Colonic mucosa (tissue), 4 donors: ENCODE measurements at regions not wholly inside any gene's neighbourhood (a gene's known extent, or its start where the extent isn't known, plus 50 kb on each side); places are given as distances from the start of the nearest gene placed in this dataset.

Experiments
- DNase-seq: peaks from one replicate; pipeline ENCODE4 v3.0.0-alpha.2; 2020
- H3K27ac ChIP-seq: fragments of 200-600 bp; one replicate; pipeline ENCODE4 v1.8.0; 2021
- H3K27me3 ChIP-seq: fragments of 200-600 bp; one replicate; pipeline ENCODE4 v1.8.0; 2021
- H3K36me3 ChIP-seq: fragments of 200-600 bp; one replicate; pipeline ENCODE4 v1.8.0; 2021
- H3K4me1 ChIP-seq: fragments of 200-600 bp; one replicate; pipeline ENCODE4 v1.8.0; 2021; ENCODE audit warnings: mild to moderate bottlenecking
- H3K4me3 ChIP-seq: fragments of 200-600 bp; one replicate; pipeline ENCODE4 v1.8.0; 2021
- H3K9ac ChIP-seq, 2 donors: one replicate each; pipeline ENCODE4 v1.7.0; 2013; ENCODE audit warnings: control low read depth in 2 of 2, low read depth in 2 of 2, low read length in 2 of 2
- H3K9me3 ChIP-seq: fragments of 200-600 bp; one replicate; pipeline ENCODE4 v1.8.0; 2021
- intact Hi-C: fragments of 100-400 bp; cut with DNase I; formaldehyde crosslinking; loops from one replicate; pipeline ENCODE4 v1.14.1; 2022
- TF ChIP-seq, protein P1 (sequence below): fragments of 200-600 bp; IDR thresholded peaks from one replicate; pipeline ENCODE4 v1.8.0; 2022; ENCODE audit warnings: antibody characterized with exemption, mild to moderate bottlenecking
- donor health status: healthy.
- donor health status: DM: no; HTN: no; CAD: no.
- donor health status: DM: no; HTN: no; CAD: no.

- H3K27me3 ChIP-seq: no peaks in the 10 kb centered on the region
- DNase-seq: no peak
- no peak overlapping the region for H3K9ac ChIP-seq
- no peaks in the 10 kb centered on the region for H3K4me1 ChIP-seq
- H3K27ac ChIP-seq: no peak overlapping the region
- H3K9me3 ChIP-seq: no peaks in the 10 kb centered on the region
- TF ChIP-seq, protein P1, sequence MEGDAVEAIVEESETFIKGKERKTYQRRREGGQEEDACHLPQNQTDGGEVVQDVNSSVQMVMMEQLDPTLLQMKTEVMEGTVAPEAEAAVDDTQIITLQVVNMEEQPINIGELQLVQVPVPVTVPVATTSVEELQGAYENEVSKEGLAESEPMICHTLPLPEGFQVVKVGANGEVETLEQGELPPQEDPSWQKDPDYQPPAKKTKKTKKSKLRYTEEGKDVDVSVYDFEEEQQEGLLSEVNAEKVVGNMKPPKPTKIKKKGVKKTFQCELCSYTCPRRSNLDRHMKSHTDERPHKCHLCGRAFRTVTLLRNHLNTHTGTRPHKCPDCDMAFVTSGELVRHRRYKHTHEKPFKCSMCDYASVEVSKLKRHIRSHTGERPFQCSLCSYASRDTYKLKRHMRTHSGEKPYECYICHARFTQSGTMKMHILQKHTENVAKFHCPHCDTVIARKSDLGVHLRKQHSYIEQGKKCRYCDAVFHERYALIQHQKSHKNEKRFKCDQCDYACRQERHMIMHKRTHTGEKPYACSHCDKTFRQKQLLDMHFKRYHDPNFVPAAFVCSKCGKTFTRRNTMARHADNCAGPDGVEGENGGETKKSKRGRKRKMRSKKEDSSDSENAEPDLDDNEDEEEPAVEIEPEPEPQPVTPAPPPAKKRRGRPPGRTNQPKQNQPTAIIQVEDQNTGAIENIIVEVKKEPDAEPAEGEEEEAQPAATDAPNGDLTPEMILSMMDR: no peak
- no peak overlapping the region for H3K4me3 ChIP-seq
- intact Hi-C loops: no loop called here
- no peaks in the 10 kb centered on the region for H3K36me3 ChIP-seq
Measured at GRCh38 chr10:129366450-129366849, 100.6 kb upstream of the MGMT start.

- Histone ChIP-seq H3K27ac (no peak overlapping the region), H3K4me3 (no peak overlapping the region), H3K27me3 (no peaks in the 10 kb centered on the region), H3K36me3 (no peaks in the 10 kb centered on the region), H3K9ac (no peak overlapping the region), H3K9me3 (no peaks in the 10 kb centered on the region), H3K4me1 (no peaks in the 10 kb centered on the region)
- intact Hi-C loops: no loop called here
- no peak for DNase-seq
- TF ChIP-seq, protein P1: no peak
Measured at GRCh38 chr10:129369566-129369965, 97.5 kb upstream of the MGMT start.

GRCh38 chr10:129371541-129371940, 95.5 kb upstream of the MGMT start:
- Histone ChIP-seq H3K9me3 (no peaks in the 10 kb centered on the region), H3K4me3 (no peak overlapping the region), H3K36me3 (no peaks in the 10 kb centered on the region), H3K27ac (no peak overlapping the region), H3K4me1 (no peaks in the 10 kb centered on the region), H3K9ac (no peak overlapping the region), H3K27me3 (no peaks in the 10 kb centered on the region)
- TF ChIP-seq, protein P1: no peak
- no peak for DNase-seq
- intact Hi-C loops: no loop called here

DNA sequence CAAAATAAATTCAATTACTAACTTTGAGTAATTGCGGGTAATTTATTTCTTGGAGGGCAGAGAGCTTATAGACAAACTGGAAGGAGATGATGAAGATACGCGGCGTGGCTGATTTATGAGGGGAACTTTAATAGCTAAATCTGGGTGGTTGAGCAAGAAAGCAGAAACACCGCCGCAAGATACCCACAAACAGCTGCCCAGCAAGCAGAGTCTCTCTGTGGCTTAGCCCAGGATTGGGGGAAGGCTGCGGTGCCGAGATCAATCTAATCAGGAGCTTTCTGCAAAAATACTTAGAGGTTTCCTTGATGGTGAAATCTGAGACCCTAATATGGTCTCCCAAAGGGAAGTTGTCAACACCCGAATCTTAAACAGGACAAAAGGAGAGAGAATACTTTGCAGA, 94.9 kb upstream of the MGMT start:
- Histone ChIP-seq H3K27me3 (no peaks in the 10 kb centered on the region), H3K9ac (no peak overlapping the region), H3K36me3 (no peaks in the 10 kb centered on the region), H3K27ac (no peak overlapping the region), H3K4me1 (no peaks in the 10 kb centered on the region), H3K9me3 (no peaks in the 10 kb centered on the region), H3K4me3 (no peak overlapping the region)
- TF ChIP-seq, protein P1: no peak
- DNase-seq: no peak
- intact Hi-C loops: no loop called here

GRCh38 chr10:129373231-129373630, 93.8 kb upstream of the MGMT start:
- TF ChIP-seq, protein P1: no peak
- no peaks in the 10 kb centered on the region for H3K27me3 ChIP-seq
- H3K4me3 ChIP-seq: no peak overlapping the region
- DNase-seq: no peak
- no peaks in the 10 kb centered on the region for H3K4me1 ChIP-seq
- H3K9me3 ChIP-seq: no peaks in the 10 kb centered on the region
- no peak overlapping the region for H3K9ac ChIP-seq
- no peaks in the 10 kb centered on the region for H3K36me3 ChIP-seq
- no peak overlapping the region for H3K27ac ChIP-seq
- intact Hi-C loops: no loop called here

DNA sequence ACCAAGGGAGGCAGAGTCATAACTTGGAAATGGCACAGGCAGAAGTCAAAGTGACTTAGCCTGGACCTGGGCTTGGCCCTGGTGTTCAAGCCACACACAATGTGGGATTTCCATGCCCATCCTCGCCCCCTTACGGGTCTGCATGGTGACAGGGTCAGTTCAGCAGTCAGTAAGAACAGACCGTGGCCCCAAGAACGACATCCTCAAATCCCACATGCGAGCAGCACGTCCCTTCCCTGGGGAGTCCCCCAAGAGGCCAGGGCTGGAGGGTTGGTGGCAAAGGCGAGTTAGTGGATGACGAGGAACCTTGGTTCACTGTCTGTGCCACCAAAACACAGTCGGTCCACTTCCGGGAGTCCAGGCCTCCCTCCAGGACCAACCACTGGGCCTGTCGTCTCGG, 93.3 kb upstream of the MGMT start:
- TF ChIP-seq, protein P1: no peak

More for the DNA sequence above, 93.3 kb upstream of the MGMT start:
- no peak overlapping the region for H3K27ac ChIP-seq
- no peak overlapping the region for H3K4me3 ChIP-seq
- no peaks in the 10 kb centered on the region for H3K4me1 ChIP-seq
- intact Hi-C loops: no loop called here
- no peak overlapping the region for H3K9ac ChIP-seq
- DNase-seq: no peak
- H3K9me3 ChIP-seq: no peaks in the 10 kb centered on the region
- H3K27me3 ChIP-seq: no peaks in the 10 kb centered on the region
- no peaks in the 10 kb centered on the region for H3K36me3 ChIP-seq
